Activated CD4-positive, alpha-beta memory T cell treated with anti-CD3 and anti-CD28 coated beads, Interleukin-2, amount 10 ng/mL, durations not matched to agents 7 days and 5 days (primary cell): ENCODE measurements at regions not wholly inside any gene's neighbourhood (a gene's known extent, or its start where the extent isn't known, plus 50 kb on each side); places are given as distances from the start of the nearest gene placed in this dataset.
"Not testable (repeated sequence)": the region's sequence is repeated elsewhere in the genome, so short reads cannot be mapped to it uniquely, and the experiment has no call there.

Experiments used
- CTCF ChIA-PET: fragments of 350-600 bp; sonication (Branson Sonifier 250); formaldehyde crosslinking; loops from one replicate; lab custom pipeline; 2021; ENCODE audit warnings: antibody characterized with exemption, inconsistent platforms; lab: Charles Lee
- POLR2A ChIA-PET: fragments of 350-600 bp; sonication (Branson Sonifier 250); formaldehyde crosslinking; loops from one replicate; lab custom pipeline; 2021; ENCODE audit warnings: antibody characterized with exemption; lab: Charles Lee
- DNase-seq: peaks from one replicate; pipeline ENCODE4 v3.0.0-alpha.2; 2020
- H3K27ac Mint-ChIP-seq: one replicate; pipeline ENCODE4 v1.8.0; 2021; ENCODE audit warnings: mild to moderate bottlenecking, mixed read lengths
- H3K27me3 Mint-ChIP-seq: one replicate; pipeline ENCODE4 v1.8.0; 2021; ENCODE audit warnings: mixed read lengths
- H3K36me3 Mint-ChIP-seq: one replicate; pipeline ENCODE4 v1.8.0; 2021; ENCODE audit warnings: low read depth, mixed read lengths
- H3K4me1 Mint-ChIP-seq: one replicate; pipeline ENCODE4 v1.8.0; 2021; ENCODE audit warnings: mixed read lengths
- H3K4me3 Mint-ChIP-seq: one replicate; pipeline ENCODE4 v1.8.0; 2021; ENCODE audit warnings: mild to moderate bottlenecking, mixed read lengths
- H3K9me3 Mint-ChIP-seq: one replicate; pipeline ENCODE4 v1.8.0; 2021; ENCODE audit warnings: mixed read lengths

DNA sequence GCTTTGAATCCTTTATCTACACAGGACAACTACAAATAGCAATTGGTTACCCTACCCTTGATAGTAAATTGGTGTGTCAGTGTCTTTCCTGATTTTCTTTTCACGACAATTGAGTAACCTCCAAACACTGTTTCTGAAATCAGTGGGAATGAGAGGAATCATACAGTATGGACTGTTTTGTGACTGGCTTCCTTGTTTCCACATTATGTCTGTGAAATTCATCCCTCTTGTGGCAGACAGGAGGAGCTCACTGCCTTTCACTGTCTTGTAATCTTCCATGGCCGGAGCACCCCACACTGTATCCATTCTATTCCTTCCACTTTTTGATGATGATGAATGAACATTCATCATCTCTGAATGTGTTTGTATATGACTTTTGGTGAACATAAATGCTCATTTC lies 164.0 kb upstream of the PZP start:
- DNase-seq: no peak
- POLR2A ChIA-PET: interaction anchor here (0.5 kb wide), 1 partner anchor 421 kb away, joined by 3 read pairs; no protein-coding TSS in a partner anchor
- no peak overlapping the region for H3K27ac Mint-ChIP-seq
- H3K4me3 Mint-ChIP-seq: no peak overlapping the region
- peaks cover 4% of the 10 kb centered on the region for H3K36me3 Mint-ChIP-seq
- peaks cover 9% of the 10 kb centered on the region for H3K4me1 Mint-ChIP-seq
- no peaks in the 10 kb centered on the region for H3K9me3 Mint-ChIP-seq
- CTCF ChIA-PET: interaction anchor here (1.2 to 1.3 kb wide), 2 partner anchors 41 kb away, joined by 4 read pairs; no protein-coding TSS in a partner anchor
- peaks cover 48% of the 10 kb centered on the region for H3K27me3 Mint-ChIP-seq

DNA sequence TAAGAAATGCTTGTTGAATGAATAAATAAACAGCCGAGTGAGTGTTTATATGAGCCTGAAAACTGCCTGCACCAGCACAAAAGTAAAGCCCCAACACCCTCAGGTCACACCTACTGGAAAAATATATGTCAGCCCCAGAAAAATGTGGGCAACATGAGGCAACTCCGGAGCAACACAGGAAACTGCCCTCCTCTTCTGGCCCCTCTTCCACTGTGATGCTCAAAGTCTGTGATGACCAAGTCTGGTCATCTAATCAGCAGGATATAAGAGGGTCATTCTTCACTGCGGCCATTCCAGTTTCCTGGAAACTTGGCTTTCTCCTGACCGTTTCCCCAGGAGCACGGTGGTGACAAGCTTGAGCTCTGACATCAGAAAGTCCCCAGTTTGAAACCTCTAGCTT lies 159.6 kb upstream of the PZP start:
- H3K9me3 Mint-ChIP-seq: no peaks in the 10 kb centered on the region
- CTCF ChIA-PET: interaction anchor here (0.5 kb wide), 1 partner anchor 21 kb away, joined by 3 read pairs; no protein-coding TSS in a partner anchor
- POLR2A ChIA-PET: no interaction called here
- peaks cover 10% of the 10 kb centered on the region for H3K36me3 Mint-ChIP-seq
- H3K27me3 Mint-ChIP-seq: peaks cover 47% of the 10 kb centered on the region
- H3K4me1 Mint-ChIP-seq: peaks cover 49% of the 10 kb centered on the region
- DNase-seq: no peak
- H3K27ac Mint-ChIP-seq: no peak overlapping the region
- no peak overlapping the region for H3K4me3 Mint-ChIP-seq

DNA sequence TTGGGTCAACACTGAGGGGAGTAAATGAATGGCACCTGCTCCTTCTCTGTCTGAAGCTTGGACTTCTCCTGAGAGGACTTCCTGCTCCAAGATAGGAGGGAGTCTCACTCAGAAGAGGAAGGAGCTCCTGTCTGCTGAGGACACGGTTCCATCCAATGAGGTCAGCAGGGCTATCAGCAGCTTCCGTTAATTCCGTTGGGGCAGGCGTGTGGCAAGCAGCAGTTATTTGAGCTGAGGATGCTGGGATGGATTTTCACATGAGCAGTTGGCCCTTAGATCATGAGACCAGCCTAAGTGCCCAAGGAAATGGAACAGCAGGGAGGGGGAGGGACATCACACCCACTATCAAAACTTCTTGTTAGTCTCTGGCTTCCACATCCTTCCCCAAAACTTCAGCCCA lies 159.0 kb upstream of the PZP start:
- DNase-seq: no peak
- peaks cover 10% of the 10 kb centered on the region for H3K36me3 Mint-ChIP-seq
- peaks cover 53% of the 10 kb centered on the region for H3K4me1 Mint-ChIP-seq
- CTCF ChIA-PET: no interaction called here
- H3K27me3 Mint-ChIP-seq: peaks cover 46% of the 10 kb centered on the region
- H3K27ac Mint-ChIP-seq: no peak overlapping the region
- no peak overlapping the region for H3K4me3 Mint-ChIP-seq
- H3K9me3 Mint-ChIP-seq: no peaks in the 10 kb centered on the region
- POLR2A ChIA-PET: no interaction called here

DNA sequence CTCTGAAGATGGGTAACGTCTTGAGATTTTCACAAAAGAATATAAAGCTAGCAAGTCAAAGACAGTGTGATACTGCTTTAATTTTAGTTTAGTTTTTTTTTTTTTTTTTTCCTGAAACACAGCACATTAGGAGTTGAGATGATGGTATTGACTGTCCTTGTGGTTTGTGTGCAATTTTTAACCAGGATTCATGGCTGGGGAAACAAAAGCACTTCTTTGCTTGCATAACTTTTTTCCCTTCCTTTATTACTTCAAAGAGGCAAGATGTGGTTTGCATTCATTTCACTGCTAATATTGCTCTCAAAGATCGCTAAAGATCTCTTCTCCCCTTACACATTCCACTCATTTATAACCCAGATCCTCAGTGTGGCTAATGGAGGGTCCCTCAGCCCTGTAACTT lies 157.1 kb upstream of the PZP start:
- Mint-ChIP-seq H3K27ac (peak overlapping the region; percentile 84), H3K4me3 (peak overlapping the region; percentile 62), H3K36me3 (peaks cover 13% of the 10 kb centered on the region), H3K27me3 (peaks cover 42% of the 10 kb centered on the region), H3K4me1 (peaks cover 59% of the 10 kb centered on the region), H3K9me3 (no peaks in the 10 kb centered on the region)
- DNase-seq: no peak
- POLR2A ChIA-PET: interaction anchor here (1.2 to 1.3 kb wide), 2 partner anchors 13 to 24 kb away, joined by 3 to 6 read pairs; no protein-coding TSS in a partner anchor
- CTCF ChIA-PET: interaction anchor here (0.9 to 1.7 kb wide), 4 partner anchors 20 to 39 kb away, joined by 3 to 6 read pairs (median 4); no protein-coding TSS in a partner anchor

DNA sequence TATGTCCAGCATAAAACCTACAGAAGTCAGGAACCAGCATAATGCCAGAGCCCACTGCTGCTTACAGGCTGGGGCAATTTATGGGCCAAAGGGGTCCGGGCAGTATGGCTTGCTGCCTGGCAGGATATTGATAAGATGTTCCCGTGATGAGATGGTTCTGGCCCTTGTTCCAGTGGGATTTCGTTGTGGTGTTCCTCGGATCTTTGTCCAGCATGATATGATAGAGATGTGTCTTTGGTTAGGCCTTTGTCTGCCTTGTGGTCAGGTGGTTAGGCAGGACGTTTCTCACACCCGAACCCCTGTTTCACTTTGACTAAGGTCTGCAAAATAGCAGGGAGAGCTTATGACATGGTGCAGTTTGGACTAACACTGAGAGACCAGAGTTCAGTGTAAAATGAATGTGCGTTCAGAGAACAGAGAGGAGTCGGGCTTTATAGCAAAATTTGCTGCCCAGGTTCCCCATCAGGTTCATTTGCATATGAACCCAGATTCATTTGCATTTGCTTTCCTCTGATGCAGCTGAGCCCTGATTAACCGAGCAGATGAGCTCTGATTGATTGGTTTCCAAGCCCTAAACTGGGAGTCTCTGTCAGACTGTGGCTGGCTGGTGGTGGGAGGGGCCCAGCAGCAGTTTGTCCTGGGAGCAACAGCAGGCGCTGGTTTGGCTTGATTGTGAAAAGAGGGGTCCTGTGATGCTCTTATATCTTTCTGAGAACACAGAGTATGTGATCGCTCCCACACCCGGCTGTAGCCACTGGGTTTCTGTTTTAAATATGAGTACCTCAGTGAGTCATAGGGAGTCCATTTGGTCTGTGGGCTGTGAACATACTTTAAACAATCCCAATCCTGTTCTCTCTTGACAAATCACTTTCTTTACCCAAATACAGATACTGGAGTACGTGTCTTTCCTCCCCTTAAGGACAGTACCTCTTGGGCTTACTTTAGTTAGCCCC lies 156.3 kb upstream of the PZP start:
- peak overlapping the region; percentile 84 for H3K27ac Mint-ChIP-seq
- peak overlapping the region; percentile 62 for H3K4me3 Mint-ChIP-seq
- CTCF ChIA-PET: interaction anchor here (0.9 to 1.7 kb wide), 7 partner anchors 19 to 415 kb away, joined by 3 to 6 read pairs (median 4); partner anchors contain the start of gene M6PR

DNA sequence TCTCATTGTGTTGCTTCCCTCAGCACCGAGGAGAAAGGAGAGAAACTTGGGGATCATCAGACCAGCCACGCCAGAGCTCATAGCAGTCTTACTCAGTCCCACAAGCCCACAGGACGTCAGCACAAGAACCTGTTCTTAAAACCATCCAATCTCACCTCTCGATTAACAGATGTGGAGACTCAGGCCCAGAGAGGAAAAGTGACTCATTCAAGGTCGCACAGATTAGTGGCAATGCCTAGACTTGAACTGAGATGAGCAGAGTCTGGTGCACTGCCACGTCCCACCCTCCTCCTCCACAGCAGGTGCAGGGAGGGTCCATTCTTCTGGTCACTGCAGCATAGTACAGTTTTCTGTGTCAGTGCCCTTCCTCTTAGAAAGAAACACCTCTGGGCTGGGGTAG lies 154.9 kb upstream of the PZP start:
- DNase-seq: peak; percentile 55
- H3K9me3 Mint-ChIP-seq: peaks cover 2% of the 10 kb centered on the region
- H3K27me3 Mint-ChIP-seq: peaks cover 40% of the 10 kb centered on the region
- no peak overlapping the region for H3K4me3 Mint-ChIP-seq
- peak overlapping the region; percentile 84 for H3K27ac Mint-ChIP-seq
- H3K4me1 Mint-ChIP-seq: peaks cover 59% of the 10 kb centered on the region
- CTCF ChIA-PET: interaction anchor here (1.0 to 1.5 kb wide), 5 partner anchors 16 to 380 kb away, joined by 3 to 4 read pairs (median 3); no protein-coding TSS in a partner anchor
- H3K36me3 Mint-ChIP-seq: peaks cover 19% of the 10 kb centered on the region
- POLR2A ChIA-PET: interaction anchor here (1.0 to 1.6 kb wide), 3 partner anchors 7 to 252 kb away, joined by 3 to 5 read pairs (median 3); no protein-coding TSS in a partner anchor

More for the DNA sequence above, 156.3 kb upstream of the PZP start:
- DNase-seq: peak; percentile 68
- POLR2A ChIA-PET: interaction anchor here (0.8 to 1.6 kb wide), 7 partner anchors 13 to 848 kb away, joined by 3 to 8 read pairs (median 4); partner anchors contain the start of gene GABARAPL1
- Mint-ChIP-seq H3K4me1 (peaks cover 59% of the 10 kb centered on the region), H3K9me3 (no peaks in the 10 kb centered on the region), H3K27me3 (peaks cover 42% of the 10 kb centered on the region), H3K36me3 (peaks cover 13% of the 10 kb centered on the region)

DNA sequence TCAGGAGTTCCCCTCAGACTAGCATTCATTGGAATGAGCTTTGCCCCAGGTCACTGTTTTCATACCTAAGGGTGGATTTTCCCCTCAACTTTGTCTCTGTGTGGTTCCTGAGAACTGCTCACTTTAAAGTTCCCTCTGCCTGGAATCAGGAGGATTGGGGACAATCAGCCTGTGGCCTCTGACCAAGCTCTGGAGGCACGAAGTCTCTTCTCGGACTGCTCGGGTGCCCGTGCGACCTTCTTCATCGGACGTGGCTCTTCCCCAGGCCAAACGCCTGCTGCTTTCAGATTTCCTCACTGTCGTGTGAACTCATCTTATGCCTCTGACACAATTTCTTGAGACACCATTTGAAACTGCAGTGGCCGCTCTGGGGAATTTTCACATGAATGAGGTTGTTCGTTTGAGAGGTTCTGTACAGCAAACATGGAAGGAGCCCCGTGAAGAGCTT lies 153.7 kb upstream of the PZP start:
- Mint-ChIP-seq H3K4me3 (no peak overlapping the region), H3K9me3 (peaks cover 2% of the 10 kb centered on the region), H3K27me3 (peaks cover 39% of the 10 kb centered on the region), H3K36me3 (peaks cover 21% of the 10 kb centered on the region), H3K4me1 (peaks cover 48% of the 10 kb centered on the region), H3K27ac (peak overlapping the region; percentile 0)
- POLR2A ChIA-PET: interaction anchor here (1.0 to 1.2 kb wide), 2 partner anchors 9 to 21 kb away, joined by 3 to 5 read pairs; no protein-coding TSS in a partner anchor
- no peak for DNase-seq
- CTCF ChIA-PET: interaction anchor here (1.4 kb wide), 2 partner anchors 31 to 381 kb away, joined by 3 to 4 read pairs; no protein-coding TSS in a partner anchor

DNA sequence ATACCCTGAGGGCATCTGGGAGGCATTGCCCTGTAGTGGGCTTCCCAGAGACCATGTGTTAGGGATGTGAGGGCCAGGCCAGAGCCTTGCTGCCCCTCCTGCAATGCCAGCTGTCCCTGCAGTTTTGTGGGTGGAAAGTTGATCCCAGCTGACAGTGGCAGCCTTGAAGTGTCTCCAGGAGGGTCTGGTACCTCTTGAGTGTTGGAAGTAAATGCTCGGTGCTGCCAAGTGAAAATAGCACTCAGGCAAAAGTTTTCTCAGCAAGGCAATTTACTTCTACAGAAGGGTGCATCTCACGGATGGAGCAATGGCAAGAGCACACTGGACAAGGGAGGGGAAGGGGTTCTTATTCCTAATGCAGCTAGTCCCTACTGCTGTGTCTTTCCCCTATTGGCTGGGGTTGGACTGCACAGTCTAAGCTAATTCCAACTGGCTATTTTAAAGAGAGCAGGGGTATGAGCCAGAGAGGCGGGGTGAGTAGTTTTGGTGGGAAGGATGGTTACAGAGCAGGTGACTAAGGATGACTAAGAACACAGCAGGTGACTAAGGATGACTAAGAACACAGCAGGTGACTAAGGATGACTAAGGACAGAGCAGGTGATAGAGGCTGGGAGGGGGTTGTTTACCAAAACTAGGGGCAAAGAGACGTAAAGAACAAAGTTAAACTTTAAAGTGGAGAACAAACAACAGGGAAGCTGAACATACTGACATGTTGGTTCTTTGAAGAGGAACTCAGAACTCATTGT lies 146.0 kb upstream of the PZP start:
- POLR2A ChIA-PET: interaction anchor here (1.0 kb wide), 2 partner anchors 8 to 12 kb away, joined by 3 read pairs; no protein-coding TSS in a partner anchor
- H3K4me1 Mint-ChIP-seq, DNase-seq, H3K27ac Mint-ChIP-seq, H3K4me3 Mint-ChIP-seq, CTCF ChIA-PET: not testable (repeated sequence)
- peaks cover 30% of the 10 kb centered on the region for H3K9me3 Mint-ChIP-seq
- H3K36me3 Mint-ChIP-seq: peaks cover 32% of the 10 kb centered on the region
- H3K27me3 Mint-ChIP-seq: peaks cover 29% of the 10 kb centered on the region

DNA sequence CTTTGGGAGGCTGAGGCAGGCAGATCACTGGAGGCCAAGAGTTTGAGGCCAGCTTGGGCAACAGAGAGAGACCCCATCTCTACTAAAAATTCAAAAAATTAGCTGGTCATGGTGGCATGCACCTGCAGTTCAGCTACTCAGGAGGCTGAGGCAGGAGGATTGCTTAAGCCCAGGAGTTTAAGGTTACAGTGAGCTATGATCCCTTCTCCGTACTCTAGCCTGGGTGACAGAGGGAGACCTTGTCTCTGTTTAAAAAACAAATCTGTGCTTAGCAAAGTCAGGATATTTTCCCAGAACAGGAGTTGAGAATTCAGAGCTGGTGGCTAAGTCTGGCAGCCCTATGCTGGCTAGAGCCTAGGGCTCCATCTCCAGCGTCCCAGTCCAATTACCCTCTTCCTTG lies 142.9 kb upstream of the PZP start:
- POLR2A ChIA-PET: no interaction called here
- H3K4me1 Mint-ChIP-seq: peaks cover 8% of the 10 kb centered on the region
- peaks cover 2% of the 10 kb centered on the region for H3K27me3 Mint-ChIP-seq
- peaks cover 17% of the 10 kb centered on the region for H3K36me3 Mint-ChIP-seq
- CTCF ChIA-PET: interaction anchor here (0.6 to 1.5 kb wide), 3 partner anchors 19 to 252 kb away, joined by 4 to 7 read pairs (median 4); no protein-coding TSS in a partner anchor
- no peak overlapping the region for H3K4me3 Mint-ChIP-seq
- no peak for DNase-seq
- H3K27ac Mint-ChIP-seq: no peak overlapping the region
- peaks cover 26% of the 10 kb centered on the region for H3K9me3 Mint-ChIP-seq

DNA sequence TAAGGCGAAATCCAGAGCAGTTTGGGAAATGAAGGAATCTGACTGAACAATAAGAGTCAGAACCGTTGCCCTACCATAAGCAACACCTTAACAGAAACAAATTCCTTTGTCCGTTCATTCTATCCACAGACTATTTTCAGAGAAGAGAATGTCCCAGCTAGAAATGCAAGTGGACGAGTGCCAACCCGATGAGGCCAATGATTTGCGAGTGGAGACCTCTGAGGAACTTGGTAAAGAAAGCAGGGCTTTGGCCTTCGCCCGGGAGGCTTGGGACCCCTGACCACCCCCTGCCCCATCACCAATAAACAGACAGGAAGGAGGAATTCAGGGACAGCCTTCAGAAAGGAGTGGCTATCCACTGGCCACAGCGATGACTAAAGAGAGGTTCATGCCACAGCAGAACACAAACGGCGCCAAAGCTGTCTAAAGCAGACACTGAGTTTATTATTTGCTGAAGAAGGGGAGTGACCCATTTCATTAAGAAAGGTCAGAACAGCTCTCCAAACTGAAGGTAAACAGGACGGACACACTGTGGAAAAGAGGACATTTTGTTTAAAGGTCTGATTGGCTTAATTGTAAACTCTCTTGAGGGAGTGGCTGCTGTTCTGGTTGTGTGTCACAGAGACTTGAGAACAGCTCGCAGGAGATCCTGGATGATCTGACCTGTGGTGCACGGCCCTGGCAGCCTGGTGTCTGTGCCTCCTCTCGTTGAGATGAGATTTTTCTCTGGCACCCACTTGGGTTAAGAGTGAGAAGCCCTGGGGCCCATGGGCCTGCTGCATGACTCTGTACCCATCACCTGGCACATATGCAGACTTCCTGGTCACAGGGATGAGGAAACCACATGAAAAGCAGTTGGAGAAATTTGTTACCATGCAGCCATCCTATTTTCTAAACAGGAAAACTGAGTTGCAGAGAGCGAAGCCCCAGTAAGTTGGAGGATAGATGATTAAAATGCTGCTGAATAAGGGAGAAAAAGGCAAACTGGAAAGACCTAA lies 142.0 kb upstream of the PZP start:
- peaks cover 26% of the 10 kb centered on the region for H3K9me3 Mint-ChIP-seq
- CTCF ChIA-PET: interaction anchor here (1.5 kb wide), 1 partner anchor 19 kb away, joined by 7 read pairs; no protein-coding TSS in a partner anchor
- no peak for DNase-seq
- no peak overlapping the region for H3K4me3 Mint-ChIP-seq
- H3K4me1 Mint-ChIP-seq: peaks cover 13% of the 10 kb centered on the region
- no peak overlapping the region for H3K27ac Mint-ChIP-seq
- peaks cover 16% of the 10 kb centered on the region for H3K36me3 Mint-ChIP-seq
- POLR2A ChIA-PET: no interaction called here
- H3K27me3 Mint-ChIP-seq: no peaks in the 10 kb centered on the region

DNA sequence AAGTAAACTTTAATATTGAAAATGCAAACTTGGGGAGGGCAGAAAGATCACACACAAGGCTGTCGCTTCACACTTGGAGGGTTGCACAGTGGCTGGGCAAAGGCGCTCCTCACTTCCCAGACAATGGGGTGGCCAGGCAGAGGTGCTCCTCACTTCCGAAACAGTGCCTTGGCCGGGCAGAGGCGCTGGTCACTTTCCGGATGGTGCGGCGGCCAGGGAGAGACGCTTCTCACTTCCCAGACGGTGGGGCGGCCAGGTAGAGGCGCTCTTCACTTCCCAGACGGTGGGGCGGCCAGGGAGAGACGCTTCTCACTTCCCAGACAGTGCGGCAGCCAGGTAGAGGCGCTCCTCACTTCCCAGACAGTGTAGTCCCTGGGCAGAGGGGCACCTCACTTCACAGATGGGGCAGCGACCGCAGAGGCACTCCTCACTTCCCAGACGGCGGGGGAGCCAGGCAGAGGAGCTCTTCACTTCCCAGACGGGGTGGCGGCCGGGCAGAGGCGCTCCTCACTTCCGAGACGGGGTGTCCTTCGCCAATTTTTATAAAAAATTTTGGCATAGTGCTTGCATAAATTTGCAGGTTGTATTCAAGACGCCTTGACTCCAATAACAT lies 140.8 kb upstream of the PZP start:
- Mint-ChIP-seq H3K27ac (no peak overlapping the region), H3K4me3 (no peak overlapping the region), H3K9me3 (peaks cover 14% of the 10 kb centered on the region), H3K4me1 (peaks cover 15% of the 10 kb centered on the region), H3K27me3 (no peaks in the 10 kb centered on the region), H3K36me3 (peaks cover 5% of the 10 kb centered on the region)
- POLR2A ChIA-PET: no interaction called here
- DNase-seq: no peak
- CTCF ChIA-PET: no interaction called here
